ENCODE measurements at regions not wholly inside any gene's neighbourhood (a gene's known extent, or its start where the extent isn't known, plus 50 kb on each side); places are given as distances from the start of the nearest gene placed in this dataset.

DNA sequence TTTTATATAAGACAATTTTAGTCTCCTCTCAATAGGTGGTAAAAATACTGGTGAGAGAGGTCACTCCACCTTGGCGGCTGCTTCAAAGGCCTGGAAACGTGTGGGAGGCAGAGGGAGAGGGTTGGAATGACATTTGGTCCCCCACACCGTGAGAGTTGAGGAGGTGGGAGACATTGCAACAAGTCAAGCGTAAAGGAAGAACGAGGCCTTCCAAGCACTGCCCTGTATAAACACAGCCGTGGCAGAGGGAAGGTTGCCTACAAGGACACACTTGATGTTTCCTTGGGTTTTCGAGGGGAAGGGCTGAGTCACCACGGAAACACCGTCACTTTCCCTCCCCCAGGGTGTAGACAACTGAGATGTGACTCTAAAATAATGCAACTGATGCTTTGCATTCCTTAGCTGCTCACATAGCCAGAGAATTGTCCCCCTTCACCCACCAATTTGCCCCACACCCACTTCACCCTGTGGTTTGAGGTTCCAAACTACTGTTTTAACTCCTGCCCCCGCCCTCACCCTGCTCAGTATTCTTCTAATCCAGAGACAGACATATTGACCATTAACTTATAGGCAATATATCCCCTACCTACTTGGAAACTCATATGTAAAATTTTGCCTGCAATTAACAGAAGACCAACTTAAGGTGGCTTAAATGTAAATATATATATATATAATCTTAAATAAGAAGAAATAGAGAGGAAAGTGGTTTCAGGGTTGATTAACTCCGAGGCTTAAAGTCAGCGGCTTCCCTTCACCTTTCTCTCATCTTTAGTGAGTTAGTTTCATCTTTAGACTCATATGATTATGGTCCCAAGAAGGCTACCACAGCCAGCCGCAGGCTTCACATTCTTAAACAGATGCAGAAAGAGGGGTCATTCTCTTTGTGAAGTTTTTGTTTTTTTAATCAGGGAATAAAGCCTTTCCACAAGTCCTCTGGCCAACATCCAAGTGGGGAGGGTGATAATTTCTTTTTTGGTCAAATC, 54.1 kb upstream of the BDNF start:
- TF ChIP-seq, protein P1, sequence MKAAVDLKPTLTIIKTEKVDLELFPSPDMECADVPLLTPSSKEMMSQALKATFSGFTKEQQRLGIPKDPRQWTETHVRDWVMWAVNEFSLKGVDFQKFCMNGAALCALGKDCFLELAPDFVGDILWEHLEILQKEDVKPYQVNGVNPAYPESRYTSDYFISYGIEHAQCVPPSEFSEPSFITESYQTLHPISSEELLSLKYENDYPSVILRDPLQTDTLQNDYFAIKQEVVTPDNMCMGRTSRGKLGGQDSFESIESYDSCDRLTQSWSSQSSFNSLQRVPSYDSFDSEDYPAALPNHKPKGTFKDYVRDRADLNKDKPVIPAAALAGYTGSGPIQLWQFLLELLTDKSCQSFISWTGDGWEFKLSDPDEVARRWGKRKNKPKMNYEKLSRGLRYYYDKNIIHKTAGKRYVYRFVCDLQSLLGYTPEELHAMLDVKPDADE (IDR thresholded peaks at IDR 0.05) = no peak
- TF ChIP-seq, protein P2, sequence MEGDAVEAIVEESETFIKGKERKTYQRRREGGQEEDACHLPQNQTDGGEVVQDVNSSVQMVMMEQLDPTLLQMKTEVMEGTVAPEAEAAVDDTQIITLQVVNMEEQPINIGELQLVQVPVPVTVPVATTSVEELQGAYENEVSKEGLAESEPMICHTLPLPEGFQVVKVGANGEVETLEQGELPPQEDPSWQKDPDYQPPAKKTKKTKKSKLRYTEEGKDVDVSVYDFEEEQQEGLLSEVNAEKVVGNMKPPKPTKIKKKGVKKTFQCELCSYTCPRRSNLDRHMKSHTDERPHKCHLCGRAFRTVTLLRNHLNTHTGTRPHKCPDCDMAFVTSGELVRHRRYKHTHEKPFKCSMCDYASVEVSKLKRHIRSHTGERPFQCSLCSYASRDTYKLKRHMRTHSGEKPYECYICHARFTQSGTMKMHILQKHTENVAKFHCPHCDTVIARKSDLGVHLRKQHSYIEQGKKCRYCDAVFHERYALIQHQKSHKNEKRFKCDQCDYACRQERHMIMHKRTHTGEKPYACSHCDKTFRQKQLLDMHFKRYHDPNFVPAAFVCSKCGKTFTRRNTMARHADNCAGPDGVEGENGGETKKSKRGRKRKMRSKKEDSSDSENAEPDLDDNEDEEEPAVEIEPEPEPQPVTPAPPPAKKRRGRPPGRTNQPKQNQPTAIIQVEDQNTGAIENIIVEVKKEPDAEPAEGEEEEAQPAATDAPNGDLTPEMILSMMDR (conservative IDR thresholded peaks at IDR 0.05; ENCODE audit: low read depth in 2 of 2) = no peak
- TF ChIP-seq EZH2phosphoT487 (IDR thresholded peaks at IDR 0.05; ENCODE audit: unreplicated experiment) = no peak
- TF ChIP-seq, protein P3, sequence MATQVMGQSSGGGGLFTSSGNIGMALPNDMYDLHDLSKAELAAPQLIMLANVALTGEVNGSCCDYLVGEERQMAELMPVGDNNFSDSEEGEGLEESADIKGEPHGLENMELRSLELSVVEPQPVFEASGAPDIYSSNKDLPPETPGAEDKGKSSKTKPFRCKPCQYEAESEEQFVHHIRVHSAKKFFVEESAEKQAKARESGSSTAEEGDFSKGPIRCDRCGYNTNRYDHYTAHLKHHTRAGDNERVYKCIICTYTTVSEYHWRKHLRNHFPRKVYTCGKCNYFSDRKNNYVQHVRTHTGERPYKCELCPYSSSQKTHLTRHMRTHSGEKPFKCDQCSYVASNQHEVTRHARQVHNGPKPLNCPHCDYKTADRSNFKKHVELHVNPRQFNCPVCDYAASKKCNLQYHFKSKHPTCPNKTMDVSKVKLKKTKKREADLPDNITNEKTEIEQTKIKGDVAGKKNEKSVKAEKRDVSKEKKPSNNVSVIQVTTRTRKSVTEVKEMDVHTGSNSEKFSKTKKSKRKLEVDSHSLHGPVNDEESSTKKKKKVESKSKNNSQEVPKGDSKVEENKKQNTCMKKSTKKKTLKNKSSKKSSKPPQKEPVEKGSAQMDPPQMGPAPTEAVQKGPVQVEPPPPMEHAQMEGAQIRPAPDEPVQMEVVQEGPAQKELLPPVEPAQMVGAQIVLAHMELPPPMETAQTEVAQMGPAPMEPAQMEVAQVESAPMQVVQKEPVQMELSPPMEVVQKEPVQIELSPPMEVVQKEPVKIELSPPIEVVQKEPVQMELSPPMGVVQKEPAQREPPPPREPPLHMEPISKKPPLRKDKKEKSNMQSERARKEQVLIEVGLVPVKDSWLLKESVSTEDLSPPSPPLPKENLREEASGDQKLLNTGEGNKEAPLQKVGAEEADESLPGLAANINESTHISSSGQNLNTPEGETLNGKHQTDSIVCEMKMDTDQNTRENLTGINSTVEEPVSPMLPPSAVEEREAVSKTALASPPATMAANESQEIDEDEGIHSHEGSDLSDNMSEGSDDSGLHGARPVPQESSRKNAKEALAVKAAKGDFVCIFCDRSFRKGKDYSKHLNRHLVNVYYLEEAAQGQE (IDR thresholded peaks at IDR 0.05; ENCODE audit: unreplicated experiment) = no peak
